ENCODE measurements at regions not wholly inside any gene's neighbourhood (a gene's known extent, or its start where the extent isn't known, plus 50 kb on each side); places are given as distances from the start of the nearest gene placed in this dataset.

- ChIA-PET POLR2A (no interaction called here), CTCF (interaction anchor here (0.7 kb wide), 1 partner anchor 691 kb away, joined by 3 read pairs; no protein-coding TSS in a partner anchor), RAD21 (ENCODE audit: low non-redundant PET in 1 of 2, low total read pairs in 2 of 2, uncharacterized antibody in 2 of 2, unreplicated experiment in 2 of 2) (no interaction called here)
- Histone ChIP-seq H3K79me2 (ENCODE audit: insufficient read depth, low read length) (no peaks in the 10 kb centered on the region), H3K36me3 (ENCODE audit: control insufficient read depth in 1 of 2, insufficient read depth in 2 of 2, low read length in 2 of 2) (no peaks in the 10 kb centered on the region), H3K4me1 (ENCODE audit: control insufficient read depth in 1 of 2, insufficient read depth in 2 of 2, low read length in 2 of 2) (no peaks in the 10 kb centered on the region), H3K4me3 (replicated peaks in 1 of 2; ENCODE audit: low read depth in 1 of 2, low read length in 2 of 2) (no peak overlapping the region), H3K27ac (ENCODE audit: low read depth, low read length) (no peak overlapping the region), H4K20me1 (ENCODE audit: insufficient read depth) (no peaks in the 10 kb centered on the region), H3K27me3 (ENCODE audit: insufficient read depth, low read length) (no peaks in the 10 kb centered on the region), H3K9me3 (ENCODE audit: control insufficient read depth in 1 of 2, insufficient read depth in 1 of 2, low read depth in 1 of 2, low read length in 2 of 2) (peaks cover 4 to 20% of the 10 kb centered on the region in 2 experiments; a peak in 2 of 4 replicates), H2AFZ (ENCODE audit: low read depth, low read length, poor library complexity, severe bottlenecking) (no peak overlapping the region), H3K9ac (ENCODE audit: low read length) (no peak overlapping the region), H3K4me2 (ENCODE audit: low read length) (no peak overlapping the region), H3K9me2 (ENCODE audit: insufficient read depth) (no peaks in the 10 kb centered on the region)
- intact Hi-C loops (cut with micrococcal nuclease), result no loop called here
- ATAC-seq (no peak), DNase-seq (ENCODE audit: low read depth, low spot score) (no peak)
- BruUV-seq (replicated peaks), result no TSS peak
- TF ChIP-seq RAD21 (IDR thresholded peaks at IDR 0.05; ENCODE audit: low read depth) (no peak), SIN3A (IDR thresholded peaks at IDR 0.05; ENCODE audit: low read depth) (no peak), REST (IDR thresholded peaks at IDR 0.05; ENCODE audit: low read depth) (no peak), FOSL1 (IDR thresholded peaks at IDR 0.05; ENCODE audit: low read depth) (no peak), ELF1 (IDR thresholded peaks at IDR 0.05; ENCODE audit: borderline replicate concordance, low read depth) (no peak), YY1 (IDR thresholded peaks at IDR 0.05; ENCODE audit: extremely low read depth, insufficient replicate concordance, low read depth, low read length) (no peak), CTCF (IDR thresholded peaks at IDR 0.05 in 2 of 3, conservative IDR thresholded peaks at IDR 0.05 in 1 of 3; ENCODE audit: borderline replicate concordance in 1 of 3, insufficient read depth in 1 of 3, low read depth in 2 of 3, low read length in 2 of 3) (no peak)
These were observed 1191.9 kb downstream of the NSUN3 start for GRCh38 chr3:95254758-95255157.
